ENCODE measurements at regions not wholly inside any gene's neighbourhood (a gene's known extent, or its start where the extent isn't known, plus 50 kb on each side); places are given as distances from the start of the nearest gene placed in this dataset.

GRCh38 chr7:86928308-86928707 lies 131.1 kb downstream of the ELAPOR2 start:
- intact Hi-C loops (cut with DNase I), result loop anchor here (5.0 to 10.0 kb wide), 3 partner anchors 219 to 306 kb away; no protein-coding TSS in a partner anchor
- no peaks in the 10 kb centered on the region for H3K4me1 ChIP-seq (ENCODE audit: control insufficient read depth, insufficient read depth, low read length)
- H3K9me3 ChIP-seq (ENCODE audit: control insufficient read depth, low read length), result no peaks in the 10 kb centered on the region
- H3K27ac ChIP-seq (ENCODE audit: low read length), result no peak overlapping the region
- 95% methylated on average over 3 of the region's 3 CpGs for WGBS
- ATAC-seq (no peak), DNase-seq (peak in 1 of 3 donors; percentile 14)
- H3K4me3 ChIP-seq (ENCODE audit: low read length), result no peak overlapping the region
- no peaks in the 10 kb centered on the region for H3K27me3 ChIP-seq (ENCODE audit: control insufficient read depth, insufficient read depth)

- DNase-seq (no peak), ATAC-seq (peak in 1 of 2 donors; percentile 66)
- H3K27me3 ChIP-seq (ENCODE audit: control insufficient read depth, insufficient read depth), result no peaks in the 10 kb centered on the region
- 12% methylated on average over 2 of the region's 2 CpGs for WGBS
- no peak overlapping the region for H3K27ac ChIP-seq (ENCODE audit: low read length)
- no peaks in the 10 kb centered on the region for H3K4me1 ChIP-seq (ENCODE audit: control insufficient read depth, insufficient read depth, low read length)
- H3K9me3 ChIP-seq (ENCODE audit: control insufficient read depth, low read length), result no peaks in the 10 kb centered on the region
- H3K4me3 ChIP-seq (ENCODE audit: low read length), result no peak overlapping the region
- intact Hi-C loops (cut with DNase I), result loop anchor here (5.0 to 10.0 kb wide), 3 partner anchors 221 to 308 kb away; no protein-coding TSS in a partner anchor
Observed at GRCh38 chr7:86926732-86927131, 132.7 kb downstream of the ELAPOR2 start.

DNA sequence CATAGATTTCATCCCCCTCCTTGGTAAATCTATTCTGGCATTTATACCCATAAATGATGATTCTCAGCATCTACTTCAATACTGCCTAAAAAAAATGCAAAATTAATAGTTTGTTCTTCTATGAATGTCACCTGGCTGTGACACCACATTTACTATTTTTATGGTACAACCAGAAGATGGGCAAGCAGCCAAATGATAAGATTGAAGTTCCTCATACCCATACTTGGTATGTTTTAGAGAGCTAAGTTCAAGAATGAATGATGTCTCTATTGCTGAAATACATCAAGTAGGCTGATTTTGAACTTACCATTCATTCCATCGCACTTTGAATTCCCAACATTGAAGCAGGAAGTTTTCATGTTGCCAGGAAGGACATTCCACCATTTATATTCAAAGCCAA lies 134.2 kb downstream of the ELAPOR2 start:
- WGBS, result 74% methylated on average over 1 of the region's 1 CpG
- DNase-seq (no peak), ATAC-seq (no peak)
- Histone ChIP-seq H3K9me3 (ENCODE audit: control insufficient read depth, low read length) (no peaks in the 10 kb centered on the region), H3K27ac (ENCODE audit: low read length) (no peak overlapping the region), H3K27me3 (ENCODE audit: control insufficient read depth, insufficient read depth) (no peaks in the 10 kb centered on the region), H3K4me3 (ENCODE audit: low read length) (no peak overlapping the region), H3K4me1 (ENCODE audit: control insufficient read depth, insufficient read depth, low read length) (no peaks in the 10 kb centered on the region)
- intact Hi-C loops (cut with DNase I), result loop anchor here (5.0 to 10.0 kb wide), 3 partner anchors 222 to 310 kb away; no protein-coding TSS in a partner anchor

DNA sequence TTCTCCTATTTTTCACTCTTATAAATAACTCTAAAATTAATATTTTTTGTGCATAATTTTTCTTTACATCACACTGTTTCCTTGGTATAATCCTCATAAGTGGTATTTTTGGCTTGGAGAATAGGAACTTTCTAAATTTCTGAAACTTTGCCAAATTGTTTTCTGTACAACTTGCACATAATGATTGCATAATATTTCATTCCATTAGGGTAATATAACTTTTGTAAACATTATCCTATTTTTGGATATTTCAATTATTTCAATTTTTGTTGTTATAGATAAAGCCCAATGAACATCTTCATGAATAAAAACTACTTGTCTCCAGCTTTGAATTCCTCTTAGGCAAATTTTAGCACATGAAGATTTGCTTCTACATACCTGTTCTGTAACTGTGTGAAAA lies 135.9 kb downstream of the ELAPOR2 start:
- intact Hi-C loops (cut with DNase I), result loop anchor here in 2 of 4 donors (10.0 kb wide), 1 partner anchor 311 kb away; no protein-coding TSS in a partner anchor
- Histone ChIP-seq H3K27ac (ENCODE audit: low read length) (no peak overlapping the region), H3K27me3 (ENCODE audit: control insufficient read depth, insufficient read depth) (no peaks in the 10 kb centered on the region), H3K4me1 (ENCODE audit: control insufficient read depth, insufficient read depth, low read length) (no peaks in the 10 kb centered on the region), H3K9me3 (ENCODE audit: control insufficient read depth, low read length) (no peaks in the 10 kb centered on the region), H3K4me3 (ENCODE audit: low read length) (no peak overlapping the region)
- ATAC-seq (no peak), DNase-seq (no peak)

DNA sequence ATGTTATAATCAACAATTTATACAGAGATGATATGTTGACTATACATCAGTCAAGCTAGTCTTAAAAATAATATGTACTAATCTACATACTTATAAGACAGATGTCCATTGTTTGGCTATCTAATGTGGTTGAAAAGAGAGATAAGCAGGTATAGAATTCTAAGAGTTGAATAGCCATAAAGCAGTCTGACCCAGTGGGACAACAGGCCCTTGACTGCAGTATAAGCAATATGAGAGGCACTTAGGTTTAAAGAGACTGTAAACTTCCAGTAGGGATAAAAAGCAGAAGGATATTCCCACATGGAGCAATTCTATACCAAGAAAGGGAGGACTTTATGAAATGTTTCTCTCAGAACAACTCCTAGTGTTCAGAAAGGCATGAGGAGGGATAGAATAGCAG lies 139.3 kb downstream of the ELAPOR2 start:
- no peaks in the 10 kb centered on the region for H3K4me1 ChIP-seq (ENCODE audit: control insufficient read depth, insufficient read depth, low read length)
- no peak overlapping the region for H3K27ac ChIP-seq (ENCODE audit: low read length)
- no peak for DNase-seq
- intact Hi-C loops (cut with DNase I), result loop anchor here in 2 of 4 donors (10.0 kb wide), 1 partner anchor 315 kb away; no protein-coding TSS in a partner anchor
- no peak for ATAC-seq
- no peaks in the 10 kb centered on the region for H3K9me3 ChIP-seq (ENCODE audit: control insufficient read depth, low read length)
- H3K4me3 ChIP-seq (ENCODE audit: low read length), result no peak overlapping the region
- H3K27me3 ChIP-seq (ENCODE audit: control insufficient read depth, insufficient read depth), result no peaks in the 10 kb centered on the region

DNA sequence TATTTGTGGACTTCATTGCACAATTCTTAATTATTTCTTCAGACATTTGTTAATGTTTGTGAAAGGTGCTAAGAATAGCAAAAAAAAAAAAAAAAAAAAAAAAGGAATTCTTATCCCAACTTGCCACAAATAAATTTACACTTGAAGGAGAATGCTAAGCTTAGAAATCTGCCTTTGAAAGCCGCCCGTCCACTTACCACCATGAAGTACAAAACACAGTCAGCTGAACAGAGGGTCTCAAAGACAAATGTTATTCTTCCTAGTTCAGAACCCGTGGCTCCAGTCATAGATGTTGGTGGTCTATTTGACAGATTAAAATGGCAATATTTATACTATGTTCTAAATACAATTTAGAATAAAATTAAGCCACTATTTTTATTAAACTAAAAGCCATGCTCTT lies 141.2 kb downstream of the ELAPOR2 start:
- ATAC-seq (no peak), DNase-seq (no peak)
- Histone ChIP-seq H3K4me3 (ENCODE audit: low read length) (no peak overlapping the region), H3K27me3 (ENCODE audit: control insufficient read depth, insufficient read depth) (no peaks in the 10 kb centered on the region), H3K4me1 (ENCODE audit: control insufficient read depth, insufficient read depth, low read length) (no peaks in the 10 kb centered on the region), H3K27ac (ENCODE audit: low read length) (no peak overlapping the region), H3K9me3 (ENCODE audit: control insufficient read depth, low read length) (no peaks in the 10 kb centered on the region)
- intact Hi-C loops (cut with DNase I), result no loop called here
- 79% methylated on average over 3 of the region's 3 CpGs for WGBS

GRCh38 chr7:86916277-86916825 lies 143.1 kb downstream of the ELAPOR2 start:
- no peak overlapping the region for H3K4me3 ChIP-seq (ENCODE audit: low read length)
- 87% methylated on average over 1 of the region's 1 CpG for WGBS
- no peak overlapping the region for H3K27ac ChIP-seq (ENCODE audit: low read length)
- H3K27me3 ChIP-seq (ENCODE audit: control insufficient read depth, insufficient read depth), result no peaks in the 10 kb centered on the region
- no peak for ATAC-seq
- no peaks in the 10 kb centered on the region for H3K4me1 ChIP-seq (ENCODE audit: control insufficient read depth, insufficient read depth, low read length)
- intact Hi-C loops (cut with DNase I), result no loop called here
- no peak for DNase-seq
- H3K9me3 ChIP-seq (ENCODE audit: control insufficient read depth, low read length), result no peaks in the 10 kb centered on the region

DNA sequence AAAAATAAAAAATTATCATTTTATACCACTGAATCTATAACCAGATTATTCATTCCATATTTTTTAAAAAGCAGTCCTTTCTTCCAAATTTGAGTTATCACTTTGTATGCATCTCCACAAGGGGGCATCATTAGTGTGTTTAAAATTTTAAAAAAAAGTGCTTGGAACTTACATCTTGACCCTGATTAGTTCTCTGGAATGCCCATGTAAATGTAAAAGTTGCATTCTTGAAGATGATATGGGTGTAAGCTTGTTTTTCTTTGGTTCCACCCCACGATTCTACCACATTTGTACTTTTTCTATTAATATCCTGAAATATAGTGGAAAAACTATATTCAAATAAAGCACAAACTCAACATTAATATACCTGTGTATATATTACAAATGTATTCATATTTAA lies 144.9 kb downstream of the ELAPOR2 start:
- Histone ChIP-seq H3K27me3 (ENCODE audit: control insufficient read depth, insufficient read depth) (no peaks in the 10 kb centered on the region), H3K4me3 (ENCODE audit: low read length) (no peak overlapping the region), H3K4me1 (ENCODE audit: control insufficient read depth, insufficient read depth, low read length) (no peaks in the 10 kb centered on the region), H3K9me3 (ENCODE audit: control insufficient read depth, low read length) (no peaks in the 10 kb centered on the region), H3K27ac (ENCODE audit: low read length) (no peak overlapping the region)
- DNase-seq (no peak), ATAC-seq (no peak)
- intact Hi-C loops (cut with DNase I), result no loop called here
- 57% methylated on average over 1 of the region's 1 CpG for WGBS

Data from right cardiac atrium (tissue), 5 donors.